ENCODE measurements at regions not wholly inside any gene's neighbourhood (a gene's known extent, or its start where the extent isn't known, plus 50 kb on each side); places are given as distances from the start of the nearest gene placed in this dataset.
"Not testable (repeated sequence)": the region's sequence is repeated elsewhere in the genome, so short reads cannot be mapped to it uniquely, and the experiment has no call there.

- TF ChIP-seq CTCF (IDR thresholded peaks at IDR 0.05; ENCODE audit: low read depth, low read length, missing control alignments): no peak
- in situ Hi-C loops (cut with HindIII; ENCODE audit: low sequenced_read_pairs): no loop called here
- no peak overlapping the region for H3K4me3 ChIP-seq (ENCODE audit: low read depth, low read length)
- no peak for DNase-seq (ENCODE audit: low read depth)
Observed at GRCh38 chr1:184882957-184883815, 91.1 kb downstream of the NIBAN1 start.

GRCh38 chr1:184881941-184882913 lies 92.1 kb downstream of the NIBAN1 start:
- in situ Hi-C loops (cut with HindIII; ENCODE audit: low sequenced_read_pairs): no loop called here
- no peak for DNase-seq (ENCODE audit: low read depth)
- H3K4me3 ChIP-seq (ENCODE audit: low read depth, low read length): no peak overlapping the region
- TF ChIP-seq CTCF (IDR thresholded peaks at IDR 0.05; ENCODE audit: low read depth, low read length, missing control alignments): no peak

GRCh38 chr1:184879876-184880557 lies 94.3 kb downstream of the NIBAN1 start:
- in situ Hi-C loops (cut with HindIII; ENCODE audit: low sequenced_read_pairs): no loop called here
- TF ChIP-seq CTCF (IDR thresholded peaks at IDR 0.05; ENCODE audit: low read depth, low read length, missing control alignments): no peak
- H3K4me3 ChIP-seq (ENCODE audit: low read depth, low read length): no peak overlapping the region
- DNase-seq (ENCODE audit: low read depth): no peak

- no peak for DNase-seq (ENCODE audit: low read depth)
- TF ChIP-seq CTCF (IDR thresholded peaks at IDR 0.05; ENCODE audit: low read depth, low read length, missing control alignments): no peak
- in situ Hi-C loops (cut with HindIII; ENCODE audit: low sequenced_read_pairs): no loop called here
- no peak overlapping the region for H3K4me3 ChIP-seq (ENCODE audit: low read depth, low read length)
Observed at GRCh38 chr1:184878602-184879001, 95.7 kb downstream of the NIBAN1 start.

- DNase-seq (ENCODE audit: low read depth): no peak
- no peak overlapping the region for H3K4me3 ChIP-seq (ENCODE audit: low read depth, low read length)
- TF ChIP-seq CTCF (IDR thresholded peaks at IDR 0.05; ENCODE audit: low read depth, low read length, missing control alignments): no peak
- in situ Hi-C loops (cut with HindIII; ENCODE audit: low sequenced_read_pairs): no loop called here
Observed at GRCh38 chr1:184878002-184878401, 96.3 kb downstream of the NIBAN1 start.

GRCh38 chr1:184876015-184876414 lies 98.3 kb downstream of the NIBAN1 start:
- DNase-seq (ENCODE audit: low read depth); H3K4me3 ChIP-seq (ENCODE audit: low read depth, low read length); in situ Hi-C loops (cut with HindIII; ENCODE audit: low sequenced_read_pairs): not testable (repeated sequence)

Data from astrocyte of the cerebellum (primary cell).